ENCODE measurements at regions not wholly inside any gene's neighbourhood (a gene's known extent, or its start where the extent isn't known, plus 50 kb on each side); places are given as distances from the start of the nearest gene placed in this dataset.

- Histone ChIP-seq H3K9ac (ENCODE audit: low read depth, low read length) (no peak overlapping the region), H3K27me3 (ENCODE audit: control insufficient read depth, insufficient read depth, low read length) (peaks cover 10% of the 10 kb centered on the region), H3K36me3 (ENCODE audit: insufficient read depth, low read length) (no peaks in the 10 kb centered on the region), H3K4me2 (ENCODE audit: low read length) (no peak overlapping the region), H3K9me3 (replicated peaks; ENCODE audit: low read length) (no peaks in the 10 kb centered on the region), H3K4me3 (ENCODE audit: low read length) (no peak overlapping the region), H3K4me1 (ENCODE audit: control insufficient read depth, insufficient read depth, low read length) (no peaks in the 10 kb centered on the region)
Measured at GRCh38 chr2:172685467-172685866, 50.2 kb upstream of the RAPGEF4 start.
